ENCODE measurements at regions not wholly inside any gene's neighbourhood (a gene's known extent, or its start where the extent isn't known, plus 50 kb on each side); places are given as distances from the start of the nearest gene placed in this dataset.

DNA sequence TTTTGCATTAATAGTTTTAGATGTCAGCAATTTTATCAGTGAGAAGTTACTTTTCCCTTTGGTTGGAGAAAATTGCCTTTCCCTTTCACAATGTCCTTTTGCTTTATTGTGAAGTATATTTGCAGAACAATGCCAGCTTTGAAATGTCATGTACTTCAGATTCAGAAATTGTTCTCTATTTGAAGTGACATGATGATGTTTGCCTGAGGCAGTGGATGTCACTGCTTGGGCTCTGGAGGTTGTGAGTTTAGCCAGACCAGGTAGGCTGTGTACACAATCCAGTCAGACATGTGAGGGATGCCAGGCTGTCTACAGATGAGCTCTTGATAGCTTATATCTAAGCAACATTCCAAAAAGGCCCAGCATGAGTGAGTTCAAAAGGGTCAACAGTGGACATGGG lies 451.9 kb upstream of the FBXO33 start:
- Histone ChIP-seq H3K27me3 (replicated peaks; ENCODE audit: control insufficient read depth, insufficient read depth, low read length) (no peaks in the 10 kb centered on the region), H3K4me3 (replicated peaks; ENCODE audit: low read depth, low read length) (no peak overlapping the region), H3K36me3 (ENCODE audit: control insufficient read depth, insufficient read depth, low read length) (no peaks in the 10 kb centered on the region)
- no peak for DNase-seq (ENCODE audit: extremely low read depth, insufficient read length)
- TF ChIP-seq, protein P1, sequence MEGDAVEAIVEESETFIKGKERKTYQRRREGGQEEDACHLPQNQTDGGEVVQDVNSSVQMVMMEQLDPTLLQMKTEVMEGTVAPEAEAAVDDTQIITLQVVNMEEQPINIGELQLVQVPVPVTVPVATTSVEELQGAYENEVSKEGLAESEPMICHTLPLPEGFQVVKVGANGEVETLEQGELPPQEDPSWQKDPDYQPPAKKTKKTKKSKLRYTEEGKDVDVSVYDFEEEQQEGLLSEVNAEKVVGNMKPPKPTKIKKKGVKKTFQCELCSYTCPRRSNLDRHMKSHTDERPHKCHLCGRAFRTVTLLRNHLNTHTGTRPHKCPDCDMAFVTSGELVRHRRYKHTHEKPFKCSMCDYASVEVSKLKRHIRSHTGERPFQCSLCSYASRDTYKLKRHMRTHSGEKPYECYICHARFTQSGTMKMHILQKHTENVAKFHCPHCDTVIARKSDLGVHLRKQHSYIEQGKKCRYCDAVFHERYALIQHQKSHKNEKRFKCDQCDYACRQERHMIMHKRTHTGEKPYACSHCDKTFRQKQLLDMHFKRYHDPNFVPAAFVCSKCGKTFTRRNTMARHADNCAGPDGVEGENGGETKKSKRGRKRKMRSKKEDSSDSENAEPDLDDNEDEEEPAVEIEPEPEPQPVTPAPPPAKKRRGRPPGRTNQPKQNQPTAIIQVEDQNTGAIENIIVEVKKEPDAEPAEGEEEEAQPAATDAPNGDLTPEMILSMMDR (IDR thresholded peaks at IDR 0.05; ENCODE audit: insufficient read depth, low read length, poor library complexity, severe bottlenecking) = no peak

DNA sequence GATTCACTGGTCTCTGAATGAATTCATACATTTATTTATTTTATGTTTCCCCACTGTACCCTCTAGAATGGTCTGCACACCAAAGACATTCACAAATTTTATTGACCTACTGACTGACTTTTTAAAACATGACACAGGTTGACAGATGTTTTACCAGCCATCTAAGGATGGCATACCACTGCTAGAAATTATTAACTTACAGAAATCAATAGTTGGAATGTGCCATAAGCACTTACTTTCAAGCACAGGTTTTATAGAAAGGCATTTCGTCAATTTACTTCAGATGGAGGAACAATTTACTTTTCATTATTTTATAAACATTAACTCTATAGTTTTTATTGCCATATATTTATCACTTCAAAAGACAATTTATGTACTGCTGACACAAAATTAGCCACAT lies 448.7 kb upstream of the FBXO33 start:
- H3K27me3 ChIP-seq (replicated peaks; ENCODE audit: control insufficient read depth, insufficient read depth, low read length) = no peaks in the 10 kb centered on the region
- no peaks in the 10 kb centered on the region for H3K36me3 ChIP-seq (ENCODE audit: control insufficient read depth, insufficient read depth, low read length)
- no peak for DNase-seq (ENCODE audit: extremely low read depth, insufficient read length)
- H3K4me3 ChIP-seq (replicated peaks; ENCODE audit: low read depth, low read length) = no peak overlapping the region
- TF ChIP-seq, protein P1 (IDR thresholded peaks at IDR 0.05; ENCODE audit: insufficient read depth, low read length, poor library complexity, severe bottlenecking) = no peak

DNA sequence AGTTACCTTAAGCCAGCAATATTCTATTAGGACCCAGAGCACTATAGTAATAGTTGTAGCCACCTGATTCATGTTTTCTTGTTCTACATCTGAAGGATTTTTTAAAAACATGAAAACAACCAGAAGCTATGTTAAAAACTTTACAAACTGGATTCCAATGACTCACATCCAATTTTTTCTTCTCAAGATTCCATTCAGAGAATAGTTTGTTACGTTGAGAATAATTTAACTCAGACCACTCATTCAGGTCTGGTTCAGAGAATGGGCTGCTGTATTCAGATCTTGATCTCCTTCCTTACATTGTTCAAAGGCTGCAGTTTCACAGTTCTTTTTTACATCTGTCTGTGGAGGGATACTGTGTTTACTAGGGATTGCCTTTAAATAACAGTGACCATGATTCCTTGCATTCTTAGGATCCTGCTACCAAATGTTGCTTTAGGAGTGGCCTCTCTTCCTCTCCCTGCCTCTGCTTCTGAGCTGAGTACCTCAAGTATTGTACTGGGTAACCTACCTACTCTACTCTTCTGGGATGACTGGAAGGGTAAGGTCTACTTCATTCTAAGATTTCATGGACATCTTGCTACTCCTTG lies 448.0 kb upstream of the FBXO33 start:
- TF ChIP-seq, protein P1 (IDR thresholded peaks at IDR 0.05; ENCODE audit: insufficient read depth, low read length, poor library complexity, severe bottlenecking) = no peak
- H3K36me3 ChIP-seq (ENCODE audit: control insufficient read depth, insufficient read depth, low read length) = no peaks in the 10 kb centered on the region
- DNase-seq (ENCODE audit: extremely low read depth, insufficient read length) = no peak
- no peaks in the 10 kb centered on the region for H3K27me3 ChIP-seq (replicated peaks; ENCODE audit: control insufficient read depth, insufficient read depth, low read length)
- no peak overlapping the region for H3K4me3 ChIP-seq (replicated peaks; ENCODE audit: low read depth, low read length)

DNA sequence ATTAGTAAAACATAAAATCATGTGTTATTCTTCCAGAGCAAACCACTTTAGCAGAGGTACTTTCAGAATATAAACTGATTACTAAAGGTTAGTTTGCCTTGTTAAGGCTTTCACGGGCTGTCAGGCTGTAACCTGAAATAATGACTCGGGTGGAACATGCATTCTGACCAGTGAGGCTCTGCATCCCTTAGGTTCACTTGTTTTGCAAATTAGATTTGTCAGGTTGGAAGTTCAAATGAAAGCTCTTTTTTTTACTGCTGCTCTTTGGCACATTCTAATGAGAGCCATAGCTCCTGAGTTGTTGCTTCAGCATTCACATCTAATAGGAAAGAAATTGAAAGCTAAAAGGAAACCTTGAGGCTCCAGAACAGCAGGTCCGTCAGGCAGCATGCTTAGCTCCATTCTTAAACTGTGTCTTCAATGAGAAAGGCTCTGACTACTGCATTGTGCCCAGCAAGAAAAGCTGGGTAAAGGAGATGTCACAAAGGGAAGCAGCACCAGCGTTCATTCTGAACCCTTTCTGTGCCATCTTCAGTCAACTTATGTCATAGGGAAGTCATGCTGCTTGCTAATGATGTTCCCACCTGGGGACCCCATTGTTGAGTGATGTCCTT lies 445.5 kb upstream of the FBXO33 start:
- TF ChIP-seq, protein P1 (IDR thresholded peaks at IDR 0.05; ENCODE audit: insufficient read depth, low read length, poor library complexity, severe bottlenecking) = no peak
- Histone ChIP-seq H3K36me3 (ENCODE audit: control insufficient read depth, insufficient read depth, low read length) (no peaks in the 10 kb centered on the region), H3K4me3 (replicated peaks; ENCODE audit: low read depth, low read length) (no peak overlapping the region), H3K27me3 (replicated peaks; ENCODE audit: control insufficient read depth, insufficient read depth, low read length) (no peaks in the 10 kb centered on the region)
- DNase-seq (ENCODE audit: extremely low read depth, insufficient read length) = no peak

DNA sequence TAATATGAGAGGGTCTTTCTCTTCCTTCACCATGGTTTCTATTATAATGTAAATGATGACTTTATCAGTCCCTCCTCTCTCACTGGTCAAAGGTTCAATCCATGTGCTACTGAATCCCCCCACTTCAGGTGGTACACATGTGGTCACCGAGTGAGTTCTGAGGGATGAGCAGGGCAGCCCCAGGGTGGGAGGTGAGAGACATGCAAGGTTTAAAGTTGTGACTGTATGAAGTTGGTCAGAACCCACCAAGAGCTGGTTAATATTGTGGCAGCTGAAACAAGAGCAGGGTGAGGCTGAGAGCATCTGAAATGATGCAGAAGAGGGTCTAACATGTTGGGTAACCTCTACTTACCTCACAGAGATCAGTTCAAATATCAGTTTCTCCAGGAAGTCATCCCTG lies 444.7 kb upstream of the FBXO33 start:
- DNase-seq (ENCODE audit: extremely low read depth, insufficient read length) = no peak
- no peaks in the 10 kb centered on the region for H3K27me3 ChIP-seq (replicated peaks; ENCODE audit: control insufficient read depth, insufficient read depth, low read length)
- H3K36me3 ChIP-seq (ENCODE audit: control insufficient read depth, insufficient read depth, low read length) = no peaks in the 10 kb centered on the region
- TF ChIP-seq, protein P1 (IDR thresholded peaks at IDR 0.05; ENCODE audit: insufficient read depth, low read length, poor library complexity, severe bottlenecking) = no peak
- no peak overlapping the region for H3K4me3 ChIP-seq (replicated peaks; ENCODE audit: low read depth, low read length)

Measured in GM06990 (cell line).